Pancreas (tissue), 10 donors: ENCODE measurements at regions not wholly inside any gene's neighbourhood (a gene's known extent, or its start where the extent isn't known, plus 50 kb on each side); places are given as distances from the start of the nearest gene placed in this dataset.

Experiments used
- ATAC-seq, 4 donors: fragments of 200-7000 bp; cut with Tn5 transposase; one replicate each; pipeline versions ENCODE4 v1.8.0 to v1.9.1; 2020; ENCODE audit warnings: mild to moderate bottlenecking in 4 of 4, moderate library complexity in 4 of 4
- DNase-seq, 6 donors: peaks; one replicate each; pipeline ENCODE4 v3.0.0-alpha.2; 2020
- FAIRE-seq: peaks from 2 replicates; lab custom pipeline; 2012; peaks lifted over from hg19 to GRCh38; lab: Jason Lieb, UNC
- H3K27ac ChIP-seq, 4 donors: fragments of 200-600 bp; sonication (generic); 1 replicate in 3 of 4; 2 replicates in 1 of 4; pipeline versions ENCODE4 v1.5.0 to v1.8.0; 2020
- H3K27me3 ChIP-seq, 4 donors: fragments of 200-600 bp; one replicate each; pipeline ENCODE4 v1.8.0; 2021
- H3K36me3 ChIP-seq, 3 donors: fragments of 200-600 bp; sonication (generic) in 1 of 3; one replicate each; pipeline versions ENCODE4 v1.5.0 to v1.8.0; 2020 to 2021
- H3K4me1 ChIP-seq, 3 donors: fragments of 200-600 bp; one replicate each; pipeline ENCODE4 v1.8.0; 2021
- H3K4me3 ChIP-seq, 4 donors: fragments of 200-600 bp; sonication (generic) in 2 of 4; one replicate each; pipeline versions ENCODE4 v1.5.0 to v1.8.0; 2020 to 2021
- H3K9me3 ChIP-seq, 4 donors: fragments of 200-600 bp; one replicate each; pipeline ENCODE4 v1.8.0; 2021
- WGBS, 2 donors: extraction: QIAGEN DNeasy Blood & Tissue Kit; methylation state at CpG; one replicate each; pipeline ENCODE4 v1.1.7; 2013; 5-methylcytosine and 5-hydroxymethylcytosine counted together
- intact Hi-C, 3 donors: fragments of 100-400 bp; cut with DNase I; formaldehyde crosslinking; loops; one replicate each; pipeline versions ENCODE4 v1.11.1 to v1.14.2; 2022
- TF ChIP-seq, protein P1 (sequence below), 4 donors: fragments of 200-600 bp; sonication (generic) in 3 of 4; IDR thresholded peaks; one replicate each; pipeline versions ENCODE4 v1.5.0 to v1.8.0; 2021; ENCODE audit warnings: antibody characterized with exemption in 4 of 4
- donor health status: healthy with polysubstance abuse.
- donor health status: DM: no; HTN: no; CAD: no; lungs with moderate emphysema.
- donor health status: DM: no; HTN: no; CAD: no.
- donor health status: control.
- donor health status: control.
- donor health status: Bipolar disorder and iron deficiency.
- donor health status: DM: yes; HTN: yes; CAD: no.
- donor health status: DM: no; HTN: no; CAD: no.
- donor health status: DM: no; HTN: no; CAD: no.
- donor health status: DM: yes; HTN: yes; CAD: no.

DNA sequence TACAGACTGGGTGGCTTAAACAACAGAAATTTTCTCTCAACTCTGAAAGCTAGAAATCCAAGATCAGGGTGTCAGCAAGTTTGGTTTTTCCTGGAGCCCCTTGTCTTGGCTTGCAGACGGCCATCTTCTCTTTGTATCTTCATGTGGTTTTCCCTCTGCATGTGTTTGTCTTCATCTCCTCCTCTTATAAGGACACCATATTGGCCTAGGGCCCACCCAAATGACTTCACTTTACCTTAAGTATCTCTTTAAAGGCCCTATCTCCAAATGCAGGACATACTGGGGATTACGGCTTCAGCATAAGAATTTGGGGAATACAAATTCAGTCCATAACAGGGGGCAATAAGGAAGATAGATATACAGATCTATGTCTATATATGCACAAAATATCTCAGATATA lies 187.9 kb downstream of the MTCL1 start:
- FAIRE-seq = no peak
- no peak overlapping the region for H3K27ac ChIP-seq
- intact Hi-C loops = no loop called here
- TF ChIP-seq, protein P1, sequence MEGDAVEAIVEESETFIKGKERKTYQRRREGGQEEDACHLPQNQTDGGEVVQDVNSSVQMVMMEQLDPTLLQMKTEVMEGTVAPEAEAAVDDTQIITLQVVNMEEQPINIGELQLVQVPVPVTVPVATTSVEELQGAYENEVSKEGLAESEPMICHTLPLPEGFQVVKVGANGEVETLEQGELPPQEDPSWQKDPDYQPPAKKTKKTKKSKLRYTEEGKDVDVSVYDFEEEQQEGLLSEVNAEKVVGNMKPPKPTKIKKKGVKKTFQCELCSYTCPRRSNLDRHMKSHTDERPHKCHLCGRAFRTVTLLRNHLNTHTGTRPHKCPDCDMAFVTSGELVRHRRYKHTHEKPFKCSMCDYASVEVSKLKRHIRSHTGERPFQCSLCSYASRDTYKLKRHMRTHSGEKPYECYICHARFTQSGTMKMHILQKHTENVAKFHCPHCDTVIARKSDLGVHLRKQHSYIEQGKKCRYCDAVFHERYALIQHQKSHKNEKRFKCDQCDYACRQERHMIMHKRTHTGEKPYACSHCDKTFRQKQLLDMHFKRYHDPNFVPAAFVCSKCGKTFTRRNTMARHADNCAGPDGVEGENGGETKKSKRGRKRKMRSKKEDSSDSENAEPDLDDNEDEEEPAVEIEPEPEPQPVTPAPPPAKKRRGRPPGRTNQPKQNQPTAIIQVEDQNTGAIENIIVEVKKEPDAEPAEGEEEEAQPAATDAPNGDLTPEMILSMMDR (IDR thresholded peaks at IDR 0.05) = no peak
- no peak for ATAC-seq
- no peaks in the 10 kb centered on the region for H3K9me3 ChIP-seq
- no peaks in the 10 kb centered on the region for H3K27me3 ChIP-seq
- H3K36me3 ChIP-seq = no peaks in the 10 kb centered on the region
- 90 to 100% methylated on average over 2 of the region's 2 CpGs for WGBS, 2 donors
- H3K4me1 ChIP-seq = no peaks in the 10 kb centered on the region
- no peak overlapping the region for H3K4me3 ChIP-seq
- DNase-seq = no peak

GRCh38 chr18:8893628-8894231 lies 188.4 kb downstream of the MTCL1 start:
- Histone ChIP-seq H3K27ac (no peak overlapping the region), H3K27me3 (no peaks in the 10 kb centered on the region), H3K36me3 (no peaks in the 10 kb centered on the region), H3K4me3 (no peak overlapping the region), H3K9me3 (no peaks in the 10 kb centered on the region), H3K4me1 (no peaks in the 10 kb centered on the region)
- intact Hi-C loops = no loop called here
- TF ChIP-seq, protein P1 (IDR thresholded peaks at IDR 0.05) = no peak
- no peak for DNase-seq
- ATAC-seq = no peak
- no peak for FAIRE-seq
- WGBS, 2 donors = 77 to 78% methylated on average over 2 of the region's 2 CpGs

- TF ChIP-seq, protein P1 (IDR thresholded peaks at IDR 0.05) = no peak
- Histone ChIP-seq H3K36me3 (no peaks in the 10 kb centered on the region), H3K4me3 (no peak overlapping the region), H3K27ac (no peak overlapping the region), H3K9me3 (no peaks in the 10 kb centered on the region), H3K27me3 (no peaks in the 10 kb centered on the region), H3K4me1 (no peaks in the 10 kb centered on the region)
- intact Hi-C loops = no loop called here
- 82 to 83% methylated on average over 3 of the region's 3 CpGs for WGBS, 2 donors
- ATAC-seq (no peak), FAIRE-seq (no peak), DNase-seq (no peak)
Observed at GRCh38 chr18:8894823-8895222, 189.5 kb downstream of the MTCL1 start.

GRCh38 chr18:8895341-8895740 lies 190.0 kb downstream of the MTCL1 start:
- WGBS, 2 donors = 88 to 100% methylated on average over 1 of the region's 1 CpG
- H3K27me3 ChIP-seq = no peaks in the 10 kb centered on the region

More at GRCh38 chr18:8895341-8895740, 190.0 kb downstream of the MTCL1 start:
- Histone ChIP-seq H3K9me3 (no peaks in the 10 kb centered on the region), H3K4me1 (no peaks in the 10 kb centered on the region), H3K4me3 (no peak overlapping the region), H3K36me3 (no peaks in the 10 kb centered on the region), H3K27ac (no peak overlapping the region)
- TF ChIP-seq, protein P1 (IDR thresholded peaks at IDR 0.05) = no peak
- ATAC-seq = no peak
- intact Hi-C loops = no loop called here
- no peak for FAIRE-seq
- no peak for DNase-seq
